Adipocyte (in vitro differentiated cells): ENCODE measurements at regions not wholly inside any gene's neighbourhood (a gene's known extent, or its start where the extent isn't known, plus 50 kb on each side); places are given as distances from the start of the nearest gene placed in this dataset.

Experiments used
- DNase-seq: peaks from one replicate; pipeline ENCODE4 v3.0.0-alpha.2; 2015; ENCODE audit warnings: low read depth
- H3K27me3 ChIP-seq: replicated peaks from 2 replicates; pipeline ENCODE4 v1.7.0; 2013; ENCODE audit warnings: mild to moderate bottlenecking, low read length, moderate library complexity; ENCODE audit not compliant: control insufficient read depth, insufficient read depth
- H3K36me3 ChIP-seq: 2 replicates; pipeline ENCODE4 v1.7.0; 2013; ENCODE audit warnings: low read length, mild to moderate bottlenecking, moderate library complexity; ENCODE audit not compliant: control insufficient read depth, insufficient read depth, severe bottlenecking
- H3K4me1 ChIP-seq: 2 replicates; pipeline ENCODE4 v1.7.0; 2013; ENCODE audit warnings: mild to moderate bottlenecking, low read length, moderate library complexity; ENCODE audit not compliant: control insufficient read depth, insufficient read depth
- H3K4me3 ChIP-seq: 2 replicates; pipeline ENCODE4 v1.7.0; 2013; ENCODE audit warnings: mild to moderate bottlenecking, low read length, moderate library complexity
- H3K9ac ChIP-seq: 2 replicates; pipeline ENCODE4 v1.7.0; 2013; ENCODE audit warnings: mild to moderate bottlenecking, low read length, moderate library complexity
- H3K9me3 ChIP-seq: 2 replicates; pipeline ENCODE4 v1.7.0; 2013; ENCODE audit warnings: mild to moderate bottlenecking, low read length, moderate library complexity; ENCODE audit not compliant: control insufficient read depth

DNA sequence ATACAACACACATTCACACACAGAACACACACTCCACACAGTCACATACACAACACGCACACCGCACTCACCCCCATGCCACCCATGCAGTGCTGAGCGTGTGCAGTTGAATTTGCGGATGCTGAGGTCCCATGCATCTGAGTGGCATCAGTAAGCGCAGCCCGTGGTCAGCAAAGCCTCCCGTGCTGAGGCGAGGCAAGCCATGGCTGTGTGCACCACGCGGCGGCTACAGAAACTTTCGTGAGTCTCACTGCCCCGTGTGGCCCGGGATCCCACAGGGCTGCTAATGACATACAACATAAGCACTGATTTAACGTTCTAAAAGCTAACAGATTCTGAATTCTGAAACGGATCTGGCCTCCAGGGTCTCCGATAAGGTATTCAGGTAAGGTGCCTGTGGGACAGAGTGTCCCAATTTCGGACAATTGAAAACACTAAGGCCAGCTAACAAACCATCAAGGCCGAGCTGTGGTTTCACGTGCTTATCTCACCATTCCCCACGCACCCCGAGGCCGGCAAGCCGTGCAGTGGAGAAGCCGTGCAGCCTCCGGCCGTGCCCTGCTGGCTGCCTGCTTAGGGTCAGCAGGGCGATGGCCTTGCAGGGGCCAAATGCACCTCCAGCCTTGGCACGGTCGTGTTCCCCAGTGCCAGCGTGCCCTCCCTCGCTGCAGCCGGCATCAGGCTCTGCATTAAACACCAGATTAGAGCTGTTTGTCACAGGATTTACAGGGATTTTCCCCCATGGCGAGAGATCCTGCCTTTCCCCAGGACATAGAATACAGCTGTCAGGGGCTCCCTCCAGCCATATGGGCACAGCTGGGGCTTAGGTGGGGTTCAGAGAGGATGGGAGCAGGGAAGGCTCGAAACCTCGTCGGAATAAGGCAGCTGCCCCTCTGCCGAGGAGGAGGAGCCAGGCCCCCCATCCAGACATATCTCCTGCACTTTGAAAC is 191.7 kb downstream of the C16orf95 start:
- no peak for DNase-seq
- Histone ChIP-seq H3K9me3 (peaks cover 21% of the 10 kb centered on the region), H3K36me3 (no peaks in the 10 kb centered on the region)

DNA sequence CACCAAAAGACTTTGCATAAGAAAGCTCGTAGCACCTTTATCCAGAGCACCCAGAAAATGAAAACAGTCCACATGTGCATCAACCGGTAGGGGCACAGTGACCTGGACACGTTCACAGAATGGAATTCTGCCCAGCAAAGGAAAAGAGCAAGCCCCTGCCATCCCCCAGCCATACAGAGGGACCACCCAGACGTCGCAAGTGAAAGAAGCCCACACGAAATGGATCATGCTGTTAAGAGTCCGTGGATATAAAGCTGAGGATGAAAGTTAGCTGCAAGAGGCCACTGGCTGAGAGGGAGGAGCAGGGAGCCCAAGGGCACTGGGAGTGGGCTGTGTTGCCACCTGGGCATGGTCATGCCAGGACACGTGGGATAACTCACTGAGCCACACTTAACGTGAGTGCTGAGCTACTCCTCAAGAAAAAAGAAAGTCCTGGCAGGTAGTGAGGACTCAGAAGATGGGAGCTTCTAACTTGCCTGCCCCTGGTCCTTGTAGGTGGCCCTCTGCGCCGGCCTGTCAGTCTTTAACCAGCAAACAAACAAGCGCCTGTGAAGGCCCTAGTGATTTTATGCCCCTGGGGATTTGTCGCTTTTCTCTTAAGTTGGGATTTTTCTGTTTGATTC is 190.7 kb downstream of the C16orf95 start:
- Histone ChIP-seq H3K27me3 (peaks cover 27% of the 10 kb centered on the region), H3K36me3 (no peaks in the 10 kb centered on the region), H3K9me3 (peaks cover 23% of the 10 kb centered on the region), H3K9ac (peak overlapping the region; percentile 43), H3K4me3 (no peak overlapping the region), H3K4me1 (peaks cover 9% of the 10 kb centered on the region)
- no peak for DNase-seq

More for the DNA sequence above, 191.7 kb downstream of the C16orf95 start:
- Histone ChIP-seq H3K4me1 (peaks cover 9% of the 10 kb centered on the region), H3K9ac (no peak overlapping the region), H3K27me3 (peaks cover 31% of the 10 kb centered on the region), H3K4me3 (no peak overlapping the region)

- H3K36me3 ChIP-seq: no peaks in the 10 kb centered on the region
- no peak overlapping the region for H3K4me3 ChIP-seq
- peak; percentile 75 for DNase-seq
- peaks cover 24% of the 10 kb centered on the region for H3K27me3 ChIP-seq
- peaks cover 29% of the 10 kb centered on the region for H3K9me3 ChIP-seq
- H3K9ac ChIP-seq: peak overlapping the region; percentile 43
- H3K4me1 ChIP-seq: peaks cover 16% of the 10 kb centered on the region
Observed at GRCh38 chr16:87127061-87127765, 190.0 kb downstream of the C16orf95 start.

GRCh38 chr16:87127766-87128147 is 189.4 kb downstream of the C16orf95 start:
- peaks cover 21% of the 10 kb centered on the region for H3K4me1 ChIP-seq
- no peak overlapping the region for H3K4me3 ChIP-seq
- no peaks in the 10 kb centered on the region for H3K36me3 ChIP-seq
- DNase-seq: no peak
- peak overlapping the region; percentile 43 for H3K9ac ChIP-seq
- H3K27me3 ChIP-seq: peaks cover 24% of the 10 kb centered on the region
- peaks cover 29% of the 10 kb centered on the region for H3K9me3 ChIP-seq

- H3K9me3 ChIP-seq: peaks cover 20% of the 10 kb centered on the region
- H3K27me3 ChIP-seq: peaks cover 20% of the 10 kb centered on the region
- peak; percentile 82 for DNase-seq
- peaks cover 26% of the 10 kb centered on the region for H3K4me1 ChIP-seq
- H3K36me3 ChIP-seq: no peaks in the 10 kb centered on the region
- no peak overlapping the region for H3K9ac ChIP-seq
- no peak overlapping the region for H3K4me3 ChIP-seq
Observed at GRCh38 chr16:87129771-87130170, 187.4 kb downstream of the C16orf95 start.

DNA sequence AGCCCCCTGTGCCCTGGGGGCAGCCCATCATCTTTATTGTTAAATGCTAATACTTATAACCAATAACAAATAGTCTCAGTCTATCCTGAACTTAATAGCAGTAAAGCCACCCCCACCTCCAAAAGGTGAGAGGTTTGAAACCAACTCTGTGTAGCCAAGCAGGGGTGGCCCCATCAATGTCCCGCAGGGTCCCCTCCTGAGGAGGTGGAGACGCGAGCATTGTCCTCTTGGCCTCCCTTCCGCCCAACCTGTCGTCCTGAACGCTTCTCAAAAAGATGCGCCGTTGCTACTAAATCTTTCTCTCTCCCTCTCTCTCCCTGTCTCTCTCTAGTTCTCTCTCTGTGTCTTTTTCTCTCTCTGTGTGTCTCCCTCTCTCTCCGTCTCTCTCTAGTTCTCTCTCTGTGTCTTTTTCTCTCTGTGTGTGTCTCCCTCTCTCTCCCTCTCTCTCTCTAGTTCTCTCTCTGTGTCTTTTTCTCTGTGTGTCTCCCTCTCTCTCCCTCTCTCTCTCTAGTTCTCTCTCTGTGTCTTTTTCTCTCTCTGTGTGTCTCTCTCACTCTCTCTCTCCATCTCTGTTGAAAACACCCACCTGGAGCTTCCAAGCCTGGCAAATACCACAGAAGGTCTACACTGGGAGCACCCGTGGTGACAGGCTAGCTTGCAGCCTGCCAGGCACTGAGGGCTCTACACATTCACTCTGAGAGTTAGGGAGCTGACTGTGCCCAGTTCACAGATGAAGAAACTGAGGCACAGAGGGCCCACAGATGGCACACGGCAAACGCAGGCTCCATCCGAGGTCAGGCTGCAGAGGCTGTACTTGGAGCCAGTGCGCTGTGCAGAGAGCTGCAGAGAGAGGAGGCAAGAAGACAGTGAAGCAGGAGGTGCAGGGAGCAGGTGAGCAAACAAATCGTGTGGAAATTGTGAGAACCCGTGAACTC is 185.9 kb downstream of the C16orf95 start:
- peaks cover 20% of the 10 kb centered on the region for H3K9me3 ChIP-seq
- DNase-seq: no peak
- H3K4me3 ChIP-seq: no peak overlapping the region
- H3K4me1 ChIP-seq: peaks cover 26% of the 10 kb centered on the region
- H3K36me3 ChIP-seq: no peaks in the 10 kb centered on the region
- H3K9ac ChIP-seq: no peak overlapping the region
- H3K27me3 ChIP-seq: peaks cover 4% of the 10 kb centered on the region

DNA sequence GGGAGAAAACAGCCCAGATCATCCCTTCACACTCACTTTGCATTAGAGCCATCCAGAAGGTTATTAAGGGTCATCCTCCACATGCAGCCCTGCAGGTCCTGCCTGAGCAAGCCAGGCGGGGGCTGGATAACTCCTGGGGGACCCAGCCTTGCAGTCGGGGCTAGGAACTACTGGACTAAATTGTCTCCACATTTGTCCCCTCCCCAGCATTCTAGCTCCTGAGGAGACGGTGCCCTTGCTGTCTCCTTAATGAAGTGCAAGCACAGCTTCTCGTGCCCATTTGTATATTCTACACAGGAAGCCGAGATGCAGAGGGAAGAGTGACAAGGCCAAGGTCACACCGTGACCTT is 185.2 kb downstream of the C16orf95 start:
- H3K36me3 ChIP-seq: no peaks in the 10 kb centered on the region

DNA sequence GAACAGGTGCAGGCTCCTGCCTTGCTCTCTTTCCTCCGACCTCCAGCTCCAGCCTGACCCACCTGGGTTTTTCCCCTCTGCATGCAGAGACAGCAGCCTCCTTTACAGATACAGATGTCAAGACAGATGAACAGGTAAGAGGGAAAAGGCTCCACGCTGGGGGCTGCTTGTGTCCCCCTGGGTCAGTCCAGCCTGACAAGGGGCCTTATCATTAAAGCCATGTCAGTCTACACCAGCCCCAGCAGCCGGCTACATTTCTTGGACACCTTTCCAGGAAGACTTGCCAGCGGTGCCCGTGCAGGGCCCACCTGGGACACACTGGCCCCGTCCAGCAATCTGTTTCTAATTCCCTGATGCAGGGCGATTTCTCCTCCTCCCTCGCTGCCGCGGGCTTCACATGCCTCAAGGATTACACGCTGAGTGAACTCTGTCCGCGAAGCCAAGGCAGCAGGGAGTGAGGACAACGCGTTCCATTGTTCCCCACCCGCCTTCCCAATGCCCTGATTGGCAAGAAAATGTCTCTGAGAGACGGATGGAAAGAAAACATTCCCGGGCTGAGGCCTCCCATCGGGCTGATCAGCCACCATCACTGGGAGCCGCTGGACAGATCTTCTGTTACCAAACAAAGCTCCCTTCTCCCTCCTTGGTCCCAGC is 184.7 kb downstream of the C16orf95 start:
- no peak overlapping the region for H3K9ac ChIP-seq
- no peaks in the 10 kb centered on the region for H3K27me3 ChIP-seq
- DNase-seq: peak; percentile 96
- H3K36me3 ChIP-seq: no peaks in the 10 kb centered on the region
- peaks cover 19% of the 10 kb centered on the region for H3K4me1 ChIP-seq
- peak overlapping the region; percentile 6 for H3K4me3 ChIP-seq
- peaks cover 20% of the 10 kb centered on the region for H3K9me3 ChIP-seq

More for the DNA sequence above, 185.2 kb downstream of the C16orf95 start:
- H3K27me3 ChIP-seq: no peaks in the 10 kb centered on the region
- no peak for DNase-seq
- no peak overlapping the region for H3K9ac ChIP-seq
- H3K9me3 ChIP-seq: peaks cover 20% of the 10 kb centered on the region
- H3K4me1 ChIP-seq: peaks cover 23% of the 10 kb centered on the region
- peak overlapping the region; percentile 6 for H3K4me3 ChIP-seq

GRCh38 chr16:87133112-87133850 is 183.9 kb downstream of the C16orf95 start:
- Histone ChIP-seq H3K9ac (no peak overlapping the region), H3K9me3 (peaks cover 20% of the 10 kb centered on the region), H3K27me3 (no peaks in the 10 kb centered on the region), H3K4me3 (no peak overlapping the region), H3K4me1 (peaks cover 26% of the 10 kb centered on the region), H3K36me3 (no peaks in the 10 kb centered on the region)
- DNase-seq: no peak
